Neural progenitor cell (in vitro differentiated cells): ENCODE measurements at regions not wholly inside any gene's neighbourhood (a gene's known extent, or its start where the extent isn't known, plus 50 kb on each side); places are given as distances from the start of the nearest gene placed in this dataset.
A peak's percentile ranks its signal among the peaks of the same experiment; 100 is the strongest.

Source experiments
- DNase-seq: peaks from one replicate; pipeline ENCODE4 v3.0.0-alpha.2; 2016; ENCODE audit warnings: low spot score
- H2AFZ ChIP-seq: fragments of 200-600 bp; sonication (generic); replicated peaks from 2 replicates; pipeline ENCODE4 v1.6.1; 2016; ENCODE audit warnings: antibody characterized with exemption
- H3F3A ChIP-seq: fragments of 200-600 bp; sonication (generic); 2 replicates; pipeline ENCODE4 v1.6.1; 2016; ENCODE audit warnings: antibody characterized with exemption, low read depth
- H3K27ac ChIP-seq: fragments of 200-600 bp; sonication (generic); 2 replicates; pipeline ENCODE4 v1.5.1; 2016; ENCODE audit warnings: mild to moderate bottlenecking
- H3K27me3 ChIP-seq: fragments of 200-600 bp; sonication (generic); 2 replicates; pipeline ENCODE4 v1.6.1; 2016; ENCODE audit warnings: mild to moderate bottlenecking, moderate library complexity
- H3K36me3 ChIP-seq: fragments of 200-600 bp; sonication (generic); 2 replicates; pipeline ENCODE4 v1.5.1; 2016
- H3K4me1 ChIP-seq: fragments of 200-600 bp; sonication (generic); 2 replicates; pipeline ENCODE4 v1.6.1; 2016; ENCODE audit warnings: mixed run types
- H3K4me2 ChIP-seq: fragments of 200-600 bp; sonication (generic); 2 replicates; pipeline ENCODE4 v1.6.1; 2016
- H3K4me3 ChIP-seq: fragments of 200-600 bp; sonication (generic); 2 replicates; pipeline ENCODE4 v1.5.1; 2016
- H3K79me2 ChIP-seq: fragments of 200-600 bp; sonication (generic); 2 replicates; pipeline ENCODE4 v1.6.1; 2016; ENCODE audit warnings: low read depth
- H3K9ac ChIP-seq: fragments of 200-600 bp; sonication (generic); 2 replicates; pipeline ENCODE4 v1.6.1; 2016
- H3K9me3 ChIP-seq: fragments of 200-600 bp; sonication (generic); 2 replicates; pipeline ENCODE4 v1.5.1; 2016; ENCODE audit warnings: low read depth
- H4K20me1 ChIP-seq: fragments of 200-600 bp; sonication (generic); 2 replicates; pipeline ENCODE4 v1.6.1; 2016; ENCODE audit warnings: low read depth
- H3K27ac Mint-ChIP-seq: 3 replicates; pipeline ENCODE4 v1.8.0; 2021; ENCODE audit warnings: mixed read lengths
- H3K27me3 Mint-ChIP-seq: 2 replicates; pipeline ENCODE4 v1.8.0; 2022; ENCODE audit warnings: low read depth, mild to moderate bottlenecking, inconsistent platforms, moderate library complexity, mixed read lengths; ENCODE audit not compliant: insufficient read depth
- H3K36me3 Mint-ChIP-seq: 3 replicates; pipeline ENCODE4 v1.8.0; 2021; ENCODE audit warnings: mixed read lengths
- H3K4me1 Mint-ChIP-seq: 3 replicates; pipeline ENCODE4 v1.8.0; 2021; ENCODE audit warnings: mixed read lengths
- H3K4me3 Mint-ChIP-seq: 3 replicates; pipeline ENCODE4 v1.8.0; 2021; ENCODE audit warnings: mild to moderate bottlenecking, moderate library complexity, mixed read lengths
- H3K9me3 Mint-ChIP-seq: 3 replicates; pipeline ENCODE4 v1.8.0; 2020; ENCODE audit warnings: mixed read lengths
- CTCF ChIP-seq: fragments of 200-600 bp; sonication (generic); IDR thresholded peaks from 2 replicates; pipeline ENCODE4 v1.5.1; 2017; ENCODE audit warnings: antibody characterized with exemption, mild to moderate bottlenecking
- EZH2 ChIP-seq: fragments of 200-600 bp; sonication (generic); IDR thresholded peaks from 2 replicates; pipeline ENCODE4 v1.6.1; 2017; ENCODE audit warnings: antibody characterized with exemption, mild to moderate bottlenecking, moderate library complexity
- EZH2phosphoT487 ChIP-seq: fragments of 200-600 bp; sonication (generic); IDR thresholded peaks from 2 replicates; pipeline ENCODE4 v1.6.1; 2017; ENCODE audit warnings: antibody characterized with exemption

- no peaks in the 10 kb centered on the region for H3K27me3 ChIP-seq
- H3K4me1 ChIP-seq = no peaks in the 10 kb centered on the region
- H4K20me1 ChIP-seq = no peaks in the 10 kb centered on the region
- H2AFZ ChIP-seq = no peak overlapping the region
- H3K4me3 ChIP-seq = no peak overlapping the region
- no peak overlapping the region for H3K27ac ChIP-seq
- H3K36me3 ChIP-seq = no peaks in the 10 kb centered on the region
- Mint-ChIP-seq H3K4me3 (no peak overlapping the region), H3K4me1 (peaks cover 4% of the 10 kb centered on the region), H3K9me3 (no peaks in the 10 kb centered on the region), H3K27ac (no peak overlapping the region), H3K27me3 (peaks cover 3% of the 10 kb centered on the region), H3K36me3 (no peaks in the 10 kb centered on the region)
- DNase-seq = no peak
- H3K9ac ChIP-seq = no peak overlapping the region
- no peak overlapping the region for H3K4me2 ChIP-seq
- no peaks in the 10 kb centered on the region for H3F3A ChIP-seq
- no peak for TF ChIP-seq CTCF
- TF ChIP-seq EZH2phosphoT487 = no peak
- TF ChIP-seq EZH2 = no peak
- H3K9me3 ChIP-seq = no peaks in the 10 kb centered on the region
- H3K79me2 ChIP-seq = no peaks in the 10 kb centered on the region
These were observed 460.7 kb downstream of the BCL11A start for GRCh38 chr2:60092781-60093180.

- H4K20me1 ChIP-seq = no peaks in the 10 kb centered on the region
- no peak for DNase-seq
- no peak overlapping the region for H3K27ac Mint-ChIP-seq
- H3K4me3 ChIP-seq = no peak overlapping the region
- no peaks in the 10 kb centered on the region for H3F3A ChIP-seq
- no peaks in the 10 kb centered on the region for H3K36me3 Mint-ChIP-seq
- no peak for TF ChIP-seq EZH2phosphoT487
- no peak for TF ChIP-seq EZH2
- TF ChIP-seq CTCF = no peak
- no peak overlapping the region for H3K4me2 ChIP-seq
- no peak overlapping the region for H3K4me3 Mint-ChIP-seq
- peaks cover 3% of the 10 kb centered on the region for H3K27me3 Mint-ChIP-seq
- H2AFZ ChIP-seq = no peak overlapping the region
- H3K4me1 ChIP-seq = no peaks in the 10 kb centered on the region
- H3K27ac ChIP-seq = no peak overlapping the region
- no peaks in the 10 kb centered on the region for H3K36me3 ChIP-seq
- H3K9me3 Mint-ChIP-seq = no peaks in the 10 kb centered on the region
- H3K9ac ChIP-seq = no peak overlapping the region
- H3K79me2 ChIP-seq = no peaks in the 10 kb centered on the region
- no peaks in the 10 kb centered on the region for H3K9me3 ChIP-seq
- H3K4me1 Mint-ChIP-seq = peaks cover 4% of the 10 kb centered on the region
- H3K27me3 ChIP-seq = no peaks in the 10 kb centered on the region
These were observed 461.6 kb downstream of the BCL11A start for GRCh38 chr2:60091894-60092293.

GRCh38 chr2:60091266-60091665 lies 462.2 kb downstream of the BCL11A start:
- Histone ChIP-seq H3K79me2 (no peaks in the 10 kb centered on the region), H3K9ac (no peak overlapping the region), H3K4me1 (no peaks in the 10 kb centered on the region), H3K4me2 (no peak overlapping the region), H3K27ac (no peak overlapping the region), H2AFZ (no peak overlapping the region), H4K20me1 (no peaks in the 10 kb centered on the region), H3K4me3 (no peak overlapping the region), H3K36me3 (no peaks in the 10 kb centered on the region), H3F3A (no peaks in the 10 kb centered on the region), H3K27me3 (no peaks in the 10 kb centered on the region), H3K9me3 (no peaks in the 10 kb centered on the region)
- no peak for DNase-seq
- TF ChIP-seq CTCF = no peak
- no peak for TF ChIP-seq EZH2
- no peak for TF ChIP-seq EZH2phosphoT487
- H3K9me3 Mint-ChIP-seq = no peaks in the 10 kb centered on the region
- peaks cover 3% of the 10 kb centered on the region for H3K27me3 Mint-ChIP-seq
- peaks cover 4% of the 10 kb centered on the region for H3K4me1 Mint-ChIP-seq
- H3K4me3 Mint-ChIP-seq = no peak overlapping the region
- no peaks in the 10 kb centered on the region for H3K36me3 Mint-ChIP-seq
- H3K27ac Mint-ChIP-seq = peak overlapping the region; percentile 65

GRCh38 chr2:60079562-60079961 lies 473.9 kb downstream of the BCL11A start:
- Mint-ChIP-seq H3K27me3 (no peaks in the 10 kb centered on the region), H3K9me3 (peaks cover 5% of the 10 kb centered on the region), H3K36me3 (no peaks in the 10 kb centered on the region), H3K4me3 (no peak overlapping the region), H3K4me1 (peaks cover 11% of the 10 kb centered on the region), H3K27ac (no peak overlapping the region)
- DNase-seq = no peak
- Histone ChIP-seq H4K20me1 (no peaks in the 10 kb centered on the region), H3K36me3 (no peaks in the 10 kb centered on the region), H3K79me2 (no peaks in the 10 kb centered on the region), H3K4me1 (peaks cover 8% of the 10 kb centered on the region), H3K4me2 (no peak overlapping the region), H3K27ac (no peak overlapping the region), H3F3A (no peaks in the 10 kb centered on the region), H2AFZ (no peak overlapping the region), H3K9me3 (no peaks in the 10 kb centered on the region), H3K27me3 (no peaks in the 10 kb centered on the region), H3K4me3 (no peak overlapping the region), H3K9ac (no peak overlapping the region)
- TF ChIP-seq EZH2 (no peak), CTCF (no peak), EZH2phosphoT487 (no peak)
